Hippocampal formation (tissue), 2 donors: ENCODE measurements at regions not wholly inside any gene's neighbourhood (a gene's known extent, or its start where the extent isn't known, plus 50 kb on each side); places are given as distances from the start of the nearest gene placed in this dataset.
"Not testable (repeated sequence)": the region's sequence is repeated elsewhere in the genome, so short reads cannot be mapped to it uniquely, and the experiment has no call there.

Experiments used
- DNase-seq, 2 donors: peaks; one replicate each; lab custom pipeline; 2025; lab: John Stamatoyannopoulos, UW

DNA sequence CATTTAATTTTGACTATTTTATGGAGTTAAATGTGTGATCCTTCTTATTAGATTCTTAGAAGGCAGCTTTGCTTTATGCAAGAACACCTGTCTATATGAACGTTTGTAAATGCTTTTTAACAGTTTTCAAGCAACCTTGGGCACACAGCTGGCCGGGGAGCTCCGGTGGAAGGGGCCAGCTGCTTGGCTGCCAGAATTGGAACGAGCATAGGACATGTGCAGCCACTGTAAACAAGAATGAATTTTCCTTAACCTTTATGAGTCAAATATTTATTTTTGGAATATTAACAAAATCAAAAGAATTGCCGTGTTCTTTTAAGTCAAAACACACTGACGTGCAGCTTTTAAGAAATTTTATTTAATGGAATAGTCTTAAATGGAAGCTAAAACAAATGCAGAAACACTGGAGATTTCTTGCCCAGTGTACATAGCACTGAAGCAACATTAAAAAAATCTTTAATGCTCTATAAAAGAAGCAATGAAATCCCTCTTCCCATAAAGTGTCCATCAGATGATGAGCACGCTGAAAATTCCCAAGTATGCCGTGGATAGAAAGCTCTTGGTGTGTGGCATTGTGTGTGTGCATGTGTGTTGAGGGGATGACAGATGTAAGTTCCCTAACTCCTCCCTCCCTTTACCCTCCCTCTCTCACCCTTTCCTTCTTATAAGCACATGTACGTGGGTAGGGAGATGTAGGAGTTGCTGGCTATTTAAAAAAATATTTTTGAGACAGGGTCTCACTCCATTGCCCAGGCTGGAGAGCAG lies 208.9 kb upstream of the EXOC2 start:
- DNase-seq = no peak

GRCh38 chr6:900716-901605 lies 208.0 kb upstream of the EXOC2 start:
- DNase-seq = no peak

GRCh38 chr6:897528-898207 lies 204.7 kb upstream of the EXOC2 start:
- no peak for DNase-seq

DNA sequence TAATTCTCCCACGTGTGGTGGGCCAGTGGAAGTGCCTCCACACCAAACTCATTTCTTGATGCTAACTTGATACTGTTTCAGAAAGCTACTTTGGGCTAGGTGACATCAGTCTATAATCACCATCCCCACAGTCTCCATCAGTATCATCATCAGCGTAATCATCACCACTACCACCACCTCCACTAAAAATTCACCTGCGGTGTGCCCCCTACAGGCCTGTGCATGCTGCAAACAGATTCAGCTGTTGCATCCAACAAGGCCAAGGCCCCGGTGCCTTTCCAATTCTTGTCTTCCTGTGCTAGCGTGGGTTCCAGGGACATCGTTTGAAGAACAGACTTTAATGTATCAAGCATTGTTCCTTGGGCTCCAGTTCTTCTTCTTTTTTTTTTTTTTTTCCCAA lies 201.3 kb upstream of the EXOC2 start:
- no peak for DNase-seq

- no peak for DNase-seq
Observed at GRCh38 chr6:890995-891394, 198.1 kb upstream of the EXOC2 start.

DNA sequence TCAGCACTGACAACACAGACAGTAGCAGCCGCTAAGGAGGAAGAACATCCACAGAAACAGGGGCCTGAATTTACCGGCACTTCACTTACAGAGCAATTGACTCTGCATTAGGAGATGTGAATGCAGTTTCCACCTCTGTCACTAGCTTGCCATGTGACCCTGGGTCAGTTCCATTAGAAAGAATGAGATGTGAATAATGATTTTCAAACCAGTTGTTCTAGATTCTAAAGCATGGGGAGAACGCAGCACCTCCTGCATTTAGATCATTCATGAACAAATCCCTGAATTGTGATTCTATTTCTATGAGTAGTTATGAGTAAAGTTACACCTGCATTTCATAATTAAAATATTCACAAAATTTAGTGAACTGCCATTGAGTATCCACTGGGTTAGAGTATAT lies 197.3 kb upstream of the EXOC2 start:
- no peak for DNase-seq

GRCh38 chr6:887583-888235 lies 194.8 kb upstream of the EXOC2 start:
- DNase-seq = no peak

- DNase-seq = not testable (repeated sequence)
Observed at GRCh38 chr6:886116-886515, 193.2 kb upstream of the EXOC2 start.

- DNase-seq = no peak
Observed at GRCh38 chr6:885051-885590, 192.2 kb upstream of the EXOC2 start.

DNA sequence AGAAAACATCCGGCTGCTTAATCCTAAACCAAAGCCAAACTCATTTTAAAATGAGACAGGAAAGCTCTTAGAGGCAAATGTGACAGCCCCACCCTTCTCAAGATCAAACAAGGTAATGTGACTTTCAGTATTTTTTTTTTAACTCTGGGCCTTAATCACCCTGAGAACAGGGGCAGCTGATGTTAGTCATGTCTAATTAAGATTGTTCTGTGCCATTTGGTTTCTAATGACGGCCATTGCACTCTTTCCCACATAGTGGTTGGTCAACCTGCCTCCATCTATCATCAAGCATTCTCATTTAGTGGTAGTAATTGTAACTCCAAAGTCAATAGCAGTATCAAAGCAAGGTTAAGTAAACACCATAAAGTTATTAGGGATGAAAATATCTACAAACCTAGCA lies 191.6 kb upstream of the EXOC2 start:
- no peak for DNase-seq

DNA sequence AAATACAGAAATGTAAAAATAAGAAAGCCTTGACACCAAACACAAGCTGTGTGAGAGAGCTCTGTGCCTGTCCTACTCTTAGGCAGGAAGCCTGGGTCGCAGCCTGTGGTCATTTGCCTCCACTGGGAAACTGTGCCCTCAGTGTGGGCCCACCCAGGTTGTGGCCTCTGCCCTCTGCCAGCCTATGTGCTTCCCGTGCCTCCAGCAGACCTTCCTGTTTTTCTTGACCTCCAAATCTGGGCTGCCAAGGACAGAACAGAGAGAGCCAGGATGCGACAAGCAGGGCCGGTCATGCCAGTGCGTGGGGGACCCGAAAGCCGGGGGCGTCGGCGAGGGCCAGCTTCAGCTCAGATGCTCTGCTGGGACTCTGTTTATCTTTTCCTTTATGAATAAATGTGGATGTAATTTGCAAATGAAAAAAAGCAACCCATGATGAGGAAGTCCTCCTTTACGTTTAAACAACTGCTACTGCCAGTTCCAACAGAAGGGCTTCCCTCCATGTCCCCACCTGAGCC lies 189.2 kb upstream of the EXOC2 start:
- DNase-seq = no peak

GRCh38 chr6:878179-878578 lies 185.2 kb upstream of the EXOC2 start:
- no peak for DNase-seq

DNA sequence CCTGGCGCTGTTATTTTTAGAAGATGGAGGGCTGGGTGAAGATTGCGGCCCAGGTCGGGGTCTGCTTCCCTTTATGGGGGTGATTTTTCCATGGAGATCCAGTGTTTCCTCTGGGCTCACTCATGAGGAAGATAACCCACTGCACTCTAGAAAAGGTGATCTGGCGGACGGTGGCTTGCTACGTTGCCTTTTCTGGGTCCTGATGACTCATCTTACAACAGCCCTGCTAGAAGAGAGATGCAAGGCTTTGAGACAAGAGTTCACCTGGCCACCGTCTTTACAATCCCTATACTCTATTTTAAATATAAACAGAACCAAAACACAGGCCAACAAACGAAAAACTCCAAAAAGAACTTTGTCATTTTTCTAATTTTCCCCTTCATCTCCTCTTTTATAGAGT lies 182.1 kb upstream of the EXOC2 start:
- DNase-seq = no peak

GRCh38 chr6:872570-873125 lies 179.7 kb upstream of the EXOC2 start:
- DNase-seq = no peak

DNA sequence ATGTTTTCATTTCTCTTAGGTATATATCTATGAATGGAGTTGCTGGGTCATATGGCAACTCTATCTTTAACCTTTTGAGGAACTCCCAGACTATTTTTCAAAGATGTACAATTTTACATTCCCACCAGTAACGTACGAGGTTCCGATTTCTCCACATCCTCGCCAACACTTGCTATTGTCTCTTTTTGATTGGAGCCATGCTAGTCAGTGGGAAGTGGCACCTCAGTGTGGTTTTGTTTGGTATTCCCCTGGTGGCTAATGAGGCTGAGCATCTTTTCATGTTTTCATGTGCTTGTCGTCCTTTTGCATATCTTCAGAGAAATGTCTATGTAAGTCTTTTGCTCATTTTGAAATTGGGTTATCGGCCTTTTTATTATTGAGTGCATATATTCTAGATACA lies 178.6 kb upstream of the EXOC2 start:
- no peak for DNase-seq

DNA sequence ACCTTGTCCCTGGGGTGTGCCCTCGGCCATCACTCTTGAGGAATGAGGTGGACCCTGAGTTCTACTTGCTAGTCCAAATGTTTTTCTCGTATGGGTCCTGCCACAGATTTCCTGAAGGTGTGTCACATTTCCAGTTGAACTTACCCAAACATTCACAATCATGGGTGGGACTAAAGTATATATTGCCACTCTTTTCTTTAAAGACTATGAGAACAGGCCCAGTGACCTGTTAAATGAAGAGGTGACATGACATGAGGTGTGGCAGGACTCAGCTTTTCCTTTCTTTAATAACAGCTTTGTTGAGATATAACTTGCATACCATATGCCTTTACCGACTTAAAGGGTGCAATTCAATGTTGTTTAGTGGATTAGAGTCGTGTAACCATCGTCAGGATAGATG lies 177.2 kb upstream of the EXOC2 start:
- no peak for DNase-seq

- DNase-seq = no peak
Observed at GRCh38 chr6:868201-868600, 175.3 kb upstream of the EXOC2 start.

DNA sequence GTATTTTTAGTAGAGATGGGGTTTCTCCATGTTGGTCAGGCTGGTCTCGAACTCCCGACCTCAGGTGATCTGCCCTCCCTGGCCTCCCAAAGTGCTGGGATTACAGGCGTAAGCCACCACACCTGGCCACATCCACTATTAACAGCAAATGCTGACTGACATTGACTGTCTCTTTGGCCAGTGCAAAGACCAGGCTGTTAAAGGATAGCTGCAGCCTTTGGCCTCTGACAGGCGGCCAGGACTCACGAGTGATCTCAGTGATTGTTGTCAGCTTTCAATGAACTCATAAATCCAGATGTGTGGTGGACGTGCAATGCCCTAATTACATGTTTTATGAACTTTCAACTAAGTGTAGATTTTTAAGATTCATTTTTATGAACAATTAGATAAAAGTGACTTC lies 174.4 kb upstream of the EXOC2 start:
- DNase-seq = no peak

DNA sequence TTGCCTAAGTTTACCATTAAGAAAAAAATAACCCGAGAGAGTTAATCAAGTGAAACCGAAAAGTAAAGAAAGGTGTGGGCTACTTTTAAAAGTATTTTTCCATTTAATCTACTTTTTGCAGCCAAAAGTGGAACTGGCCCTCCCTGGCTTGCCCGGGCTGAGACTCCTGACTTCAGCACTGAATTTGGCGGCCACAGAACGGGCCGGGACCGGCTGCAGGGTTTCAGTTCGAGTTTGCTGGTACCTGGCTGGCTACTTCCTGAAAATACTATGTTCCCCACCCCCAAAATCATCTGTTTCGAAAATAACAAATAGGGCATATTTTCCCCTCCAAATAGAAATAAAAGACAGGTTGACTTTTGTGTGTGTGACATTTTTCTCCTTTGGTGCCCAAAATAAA lies 173.4 kb upstream of the EXOC2 start:
- no peak for DNase-seq

DNA sequence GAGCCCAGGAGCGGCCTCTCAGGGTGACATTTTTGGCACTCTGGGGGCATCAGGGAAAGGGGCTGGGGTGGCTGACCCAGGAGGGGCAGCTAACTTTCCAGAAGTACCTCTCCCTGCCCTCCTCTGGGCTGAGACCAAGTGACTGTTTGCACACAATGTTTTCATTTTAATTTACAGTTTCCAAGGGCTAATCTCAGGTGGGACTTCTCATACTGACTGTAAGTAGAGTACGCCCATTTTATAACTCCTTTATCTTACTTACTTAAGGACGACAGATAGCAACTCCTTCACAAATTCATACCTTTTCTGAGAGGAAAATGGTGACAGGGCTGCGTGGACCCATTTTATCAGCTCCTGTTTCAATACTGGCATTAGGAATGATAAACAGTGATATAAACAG lies 172.9 kb upstream of the EXOC2 start:
- no peak for DNase-seq

DNA sequence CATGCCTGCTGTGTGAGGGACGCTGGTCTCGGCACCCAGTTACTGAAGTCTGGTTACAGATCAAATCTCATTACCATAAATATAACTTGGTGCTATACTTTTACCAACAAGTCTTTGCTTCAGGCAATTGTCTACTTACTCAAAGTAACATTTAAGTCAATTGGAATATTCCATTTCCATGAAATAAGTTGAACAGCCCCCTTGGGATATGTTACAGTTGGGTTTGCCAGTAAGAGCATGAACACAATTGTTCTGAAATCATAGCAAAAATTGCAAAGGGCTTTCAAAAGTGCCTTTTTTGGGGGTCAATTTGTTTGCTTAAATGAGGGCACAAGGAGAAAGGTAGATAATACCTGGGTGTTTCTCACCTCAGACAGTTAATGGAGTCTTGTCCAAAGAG lies 170.9 kb upstream of the EXOC2 start:
- no peak for DNase-seq
